ENCODE measurements at regions not wholly inside any gene's neighbourhood (a gene's known extent, or its start where the extent isn't known, plus 50 kb on each side); places are given as distances from the start of the nearest gene placed in this dataset.

GRCh38 chr18:8977166-8977565 lies 125.3 kb upstream of the NDUFV2 start:
- FAIRE-seq: no peak
- CTCF ChIA-PET (ENCODE audit: partially characterized antibody): interaction anchor here (0.8 to 0.9 kb wide), 2 partner anchors 8 to 9 kb away, joined by 3 read pairs; no protein-coding TSS in a partner anchor
- no peak overlapping the region for H3K4me3 ChIP-seq (ENCODE audit: extremely low read depth in 1 of 4, insufficient read depth in 2 of 4, low read depth in 3 of 4, low read length in 4 of 4)

More at GRCh38 chr18:8977166-8977565, 125.3 kb upstream of the NDUFV2 start:
- Histone ChIP-seq H3K9ac (replicated peaks in 1 of 4; ENCODE audit: extremely low read depth in 1 of 4, low read depth in 3 of 4, low read length in 3 of 4) (no peak overlapping the region), H3K56ac (replicated peaks; ENCODE audit: insufficient read length, low read depth, low read length) (no peak overlapping the region), H2BK12ac (ENCODE audit: low read depth, low read length) (no peak overlapping the region), H3K27me3 (replicated peaks in 1 of 4; ENCODE audit: control insufficient read depth in 3 of 4, extremely low read depth in 1 of 4, insufficient read depth in 3 of 4, low read length in 3 of 4) (no peaks in the 10 kb centered on the region), H3K79me1 (ENCODE audit: low read depth, low read length) (no peaks in the 10 kb centered on the region), H3K4ac (replicated peaks; ENCODE audit: insufficient read length, low read depth, low read length) (no peak overlapping the region), H2BK15ac (ENCODE audit: low read length) (no peak overlapping the region), H3K18ac (ENCODE audit: extremely low read depth, low read length) (no peak overlapping the region), H3K4me2 (ENCODE audit: insufficient read depth in 1 of 2, low read depth in 2 of 2, low read length in 2 of 2) (0 out of 4 replicates have a peak overlapping the region, but pooled peaks of 1 of the 2 experiments have one; percentile 25), H3K23me2 (ENCODE audit: low read depth, low read length) (no peaks in the 10 kb centered on the region; the same call in 1 of the 2 replicates), H3K36me3 (ENCODE audit: control insufficient read depth in 2 of 4, insufficient read depth in 4 of 4, low read length in 3 of 4) (no peaks in the 10 kb centered on the region), H2AFZ (ENCODE audit: low read length) (no peak overlapping the region), H4K91ac (replicated peaks; ENCODE audit: insufficient read length, low read length) (no peak overlapping the region), H2BK120ac (replicated peaks; ENCODE audit: low read depth, low read length) (no peak overlapping the region), H3K14ac (ENCODE audit: insufficient read length) (no peak overlapping the region), H3K9me3 (ENCODE audit: insufficient read depth in 2 of 2, low read depth in 1 of 2, low read length in 1 of 2) (no peaks in the 10 kb centered on the region), H2AK5ac (ENCODE audit: low read depth, low read length) (no peak overlapping the region), H2BK20ac (ENCODE audit: low read length) (no peak overlapping the region), H3K79me2 (ENCODE audit: control insufficient read depth in 1 of 2, insufficient read depth in 2 of 2, low read length in 2 of 2) (no peaks in the 10 kb centered on the region), H3K27ac (ENCODE audit: low read depth, low read length) (no peak overlapping the region), H3K4me1 (replicated peaks in 1 of 4; ENCODE audit: control insufficient read depth in 3 of 4, insufficient read depth in 4 of 4, low read length in 3 of 4) (peaks cover 2 to 17% (median 14%) of the 10 kb centered on the region in 4 experiments), H4K5ac (ENCODE audit: insufficient read length, low read depth, low read length) (no peak overlapping the region), H2BK5ac (ENCODE audit: low read depth, low read length) (no peak overlapping the region), H4K8ac (ENCODE audit: extremely low read depth, insufficient read depth, low read length) (no peak overlapping the region), H3K23ac (ENCODE audit: insufficient read length) (no peak overlapping the region), H4K20me1 (replicated peaks in 1 of 2; ENCODE audit: control insufficient read depth in 1 of 2, insufficient read depth in 2 of 2, low read length in 2 of 2) (no peaks in the 10 kb centered on the region)
- no peak for TF ChIP-seq SIX5 (IDR thresholded peaks at IDR 0.05; ENCODE audit: low read depth, low read length)
- TF ChIP-seq CHD2 (IDR thresholded peaks at IDR 0.05; ENCODE audit: low read length): no peak
- TF ChIP-seq ASH2L (IDR thresholded peaks at IDR 0.05; ENCODE audit: low read length): no peak
- TF ChIP-seq KDM5A (IDR thresholded peaks at IDR 0.05; ENCODE audit: low read length): no peak
- TF ChIP-seq ATF3 (IDR thresholded peaks at IDR 0.05; ENCODE audit: insufficient read depth, low read depth, low read length): no peak
- TF ChIP-seq BRCA1 (IDR thresholded peaks at IDR 0.05; ENCODE audit: low read depth, low read length): no peak
- TF ChIP-seq ATF2 (IDR thresholded peaks at IDR 0.05; ENCODE audit: low read length): no peak
- no peak for TF ChIP-seq TEAD4 (IDR thresholded peaks at IDR 0.05; ENCODE audit: low read depth, low read length)
- no peak for TF ChIP-seq TAF7 (optimal IDR thresholded peaks at IDR 0.05; ENCODE audit: borderline replicate concordance, low read depth, low read length)
- no peak for TF ChIP-seq ZNF274 (IDR thresholded peaks at IDR 0.05; ENCODE audit: borderline replicate concordance, extremely low read depth, low read length)
- DNase-seq (ENCODE audit: low read depth in 1 of 2, low spot score in 2 of 2): no peak
- POLR2A ChIA-PET (ENCODE audit: partially characterized antibody): no interaction called here

Data from H1 (cell line).